ENCODE measurements at regions not wholly inside any gene's neighbourhood (a gene's known extent, or its start where the extent isn't known, plus 50 kb on each side); places are given as distances from the start of the nearest gene placed in this dataset.

- no peaks in the 10 kb centered on the region for H3K36me3 ChIP-seq
- no peak for ATAC-seq (ENCODE audit: insufficient number of reproducible peaks, low FRiP score, low read depth)
- H3K9me3 ChIP-seq: no peaks in the 10 kb centered on the region
- H3K27me3 ChIP-seq (replicated peaks; ENCODE audit: insufficient read depth): no peaks in the 10 kb centered on the region
- H3K4me3 ChIP-seq: no peak overlapping the region
- no peak for DNase-seq (ENCODE audit: low spot score)
- TF ChIP-seq CTCF (IDR thresholded peaks at IDR 0.05): no peak
- no peaks in the 10 kb centered on the region for H3K4me1 ChIP-seq (ENCODE audit: control insufficient read depth in 1 of 2, low read depth in 2 of 2)
- no peak overlapping the region for H3K27ac ChIP-seq
Observed at GRCh38 chr20:55714736-55715135, 290.6 kb downstream of the CBLN4 start.

- Histone ChIP-seq H3K36me3 (no peaks in the 10 kb centered on the region), H3K4me1 (ENCODE audit: control insufficient read depth in 1 of 2, low read depth in 2 of 2) (no peaks in the 10 kb centered on the region), H3K27me3 (replicated peaks; ENCODE audit: insufficient read depth) (no peaks in the 10 kb centered on the region), H3K27ac (no peak overlapping the region), H3K4me3 (no peak overlapping the region), H3K9me3 (no peaks in the 10 kb centered on the region)
- DNase-seq (ENCODE audit: low spot score): no peak
- no peak for TF ChIP-seq CTCF (IDR thresholded peaks at IDR 0.05)
- no peak for ATAC-seq (ENCODE audit: insufficient number of reproducible peaks, low FRiP score, low read depth)
Observed at GRCh38 chr20:55714082-55714481, 291.2 kb downstream of the CBLN4 start.

- Histone ChIP-seq H3K27ac (no peak overlapping the region), H3K36me3 (no peaks in the 10 kb centered on the region), H3K4me1 (ENCODE audit: control insufficient read depth in 1 of 2, low read depth in 2 of 2) (no peaks in the 10 kb centered on the region), H3K9me3 (no peaks in the 10 kb centered on the region), H3K27me3 (replicated peaks; ENCODE audit: insufficient read depth) (no peaks in the 10 kb centered on the region), H3K4me3 (no peak overlapping the region)
- no peak for TF ChIP-seq CTCF (IDR thresholded peaks at IDR 0.05)
- ATAC-seq (ENCODE audit: insufficient number of reproducible peaks, low FRiP score, low read depth) (no peak), DNase-seq (ENCODE audit: low spot score) (no peak)
Observed at GRCh38 chr20:55704458-55704857, 300.9 kb downstream of the CBLN4 start.

- H3K9me3 ChIP-seq: no peaks in the 10 kb centered on the region
- no peaks in the 10 kb centered on the region for H3K4me1 ChIP-seq (ENCODE audit: control insufficient read depth in 1 of 2, low read depth in 2 of 2)
- TF ChIP-seq CTCF (IDR thresholded peaks at IDR 0.05): no peak
- no peak overlapping the region for H3K4me3 ChIP-seq
- ATAC-seq (ENCODE audit: insufficient number of reproducible peaks, low FRiP score, low read depth) (no peak), DNase-seq (ENCODE audit: low spot score) (no peak)
- no peak overlapping the region for H3K27ac ChIP-seq
- no peaks in the 10 kb centered on the region for H3K36me3 ChIP-seq
- no peaks in the 10 kb centered on the region for H3K27me3 ChIP-seq (replicated peaks; ENCODE audit: insufficient read depth)
Observed at GRCh38 chr20:55701467-55701866, 303.9 kb downstream of the CBLN4 start.

- no peak for ATAC-seq (ENCODE audit: insufficient number of reproducible peaks, low FRiP score, low read depth)
- H3K4me3 ChIP-seq: no peak overlapping the region
- TF ChIP-seq CTCF (IDR thresholded peaks at IDR 0.05): no peak
- no peak overlapping the region for H3K27ac ChIP-seq
- no peaks in the 10 kb centered on the region for H3K4me1 ChIP-seq (ENCODE audit: control insufficient read depth in 1 of 2, low read depth in 2 of 2)
- H3K27me3 ChIP-seq (replicated peaks; ENCODE audit: insufficient read depth): no peaks in the 10 kb centered on the region
- H3K9me3 ChIP-seq: no peaks in the 10 kb centered on the region
- H3K36me3 ChIP-seq: no peaks in the 10 kb centered on the region
- DNase-seq (ENCODE audit: low spot score): no peak
Observed at GRCh38 chr20:55696520-55696919, 308.8 kb downstream of the CBLN4 start.
